HepG2 (cell line): ENCODE measurements at regions not wholly inside any gene's neighbourhood (a gene's known extent, or its start where the extent isn't known, plus 50 kb on each side); places are given as distances from the start of the nearest gene placed in this dataset.

Experiments used
- ATAC-seq: fragments of 200-7000 bp; cut with Tn5 transposase; 3 replicates; pipeline ENCODE4 v1.9.1; 2020; ENCODE audit warnings: mild to moderate bottlenecking, moderate library complexity
- BruUV-seq: library from RNA; stranded (reverse); fragments of 400-500 nt; replicated peaks from 2 replicates; lab custom pipeline; 2021; lab: Mats Ljungman, UMichigan
- CTCF ChIA-PET: fragments of 300-600 bp; formaldehyde crosslinking; extraction: SDS; loops from one replicate; lab custom pipeline; 2021; ENCODE audit warnings: low total read pairs, inconsistent platforms, low intra/inter-chr PET ratio; lab: Yijun Ruan, JAX
- POLR2A ChIA-PET: fragments of 350-600 bp; sonication (Branson Sonifier 250); formaldehyde crosslinking; loops from one replicate; lab custom pipeline; 2020; ENCODE audit warnings: antibody characterized with exemption, inconsistent platforms; lab: Yijun Ruan, JAX
- DNase-seq: peaks from one replicate; pipeline ENCODE4 v3.0.0-alpha.2; 2015; ENCODE audit warnings: low spot score
- FAIRE-seq: peaks from 3 replicates; lab custom pipeline; 2011; peaks lifted over from hg19 to GRCh38; lab: Jason Lieb, UNC
- H2AFZ ChIP-seq: one replicate; pipeline ENCODE4 v1.6.1; 2011; ENCODE audit warnings: low read length, inconsistent platforms
- H3K27ac ChIP-seq: fragments of 300-600 bp; 3 replicates; pipeline ENCODE4 v1.8.0; 2011; ENCODE audit warnings: mixed run types, mild to moderate bottlenecking, mixed read lengths, low read length, inconsistent platforms; ENCODE audit not compliant: insufficient read depth; ENCODE audit errors: extremely low read length
- H3K27me3 ChIP-seq, 2 experiments: fragments of 200-600 bp in 1 of 2; 2 replicates in 1 of 2; 3 replicates in 1 of 2; pipeline versions ENCODE4 v1.6.0 to v1.8.0; 2011; ENCODE audit warnings: low read length in 2 of 2, mild to moderate bottlenecking in 2 of 2, moderate library complexity in 2 of 2, inconsistent platforms in 1 of 2; ENCODE audit not compliant: insufficient read depth in 2 of 2, control insufficient read depth in 1 of 2
- H3K36me3 ChIP-seq, 2 experiments: fragments of 200-600 bp in 1 of 2; replicated peaks in 1 of 2; 2 replicates in 1 of 2; 3 replicates in 1 of 2; pipeline versions ENCODE4 v1.5.1 to v1.8.0; 2011; ENCODE audit warnings: low read length in 2 of 2, inconsistent platforms in 1 of 2; ENCODE audit not compliant: insufficient read depth in 2 of 2, control insufficient read depth in 1 of 2
- H3K4me1 ChIP-seq: 2 replicates; pipeline ENCODE4 v1.5.1; 2012; ENCODE audit warnings: low read length, inconsistent platforms; ENCODE audit not compliant: insufficient read depth
- H3K4me2 ChIP-seq: 2 replicates; pipeline ENCODE4 v1.6.0; 2011; ENCODE audit warnings: low read depth, low read length, inconsistent platforms
- H3K4me3 ChIP-seq, 3 experiments: fragments of 200-600 bp in 1 of 3; sonication (generic), shearing (Covaris generic) in 1 of 3; replicated peaks in 1 of 3; 2 replicates each; pipeline ENCODE4 v1.5.1; 2011 to 2016; ENCODE audit warnings: low read length in 3 of 3, inconsistent platforms in 2 of 3, low read depth in 2 of 3, mild to moderate bottlenecking in 2 of 3, control low read depth in 1 of 3, mixed read lengths in 1 of 3; ENCODE audit not compliant: insufficient read depth in 1 of 3
- H3K79me2 ChIP-seq: one replicate; pipeline ENCODE4 v1.6.1; 2011; ENCODE audit warnings: low read length, inconsistent platforms; ENCODE audit not compliant: insufficient read depth
- H3K9ac ChIP-seq: 2 replicates; pipeline ENCODE4 v1.6.0; 2011; ENCODE audit warnings: mild to moderate bottlenecking, low read depth, low read length, inconsistent platforms; ENCODE audit not compliant: insufficient read depth
- H3K9me3 ChIP-seq: 2 replicates; pipeline ENCODE4 v1.5.1; 2012; ENCODE audit warnings: mild to moderate bottlenecking, low read length
- H4K20me1 ChIP-seq: 2 replicates; pipeline ENCODE4 v1.6.0; 2011; ENCODE audit warnings: inconsistent platforms, mild to moderate bottlenecking, low read length, moderate library complexity; ENCODE audit not compliant: insufficient read depth
- CREB1 ChIP-seq, 2 experiments: fragments of 450-650 bp in 1 of 2; IDR thresholded peaks; 2 replicates each; pipeline ENCODE4 v1.6.1; 2016 to 2017; ENCODE audit warnings: control low read depth in 1 of 2, mild to moderate bottlenecking in 1 of 2, missing compliant biosample characterization in 1 of 2, missing genetic modification characterization in 1 of 2
- CTCF ChIP-seq: sonication (generic); formaldehyde crosslinking; IDR thresholded peaks from 2 replicates; pipeline ENCODE4 v1.5.0; 2020; ENCODE audit warnings: mild to moderate bottlenecking, missing genetic modification reagents, moderate library complexity
- ETV5 ChIP-seq: IDR thresholded peaks from 2 replicates; pipeline ENCODE4 v1.6.1; 2018; ENCODE audit warnings: missing biosample characterization, missing genetic modification reagents, inconsistent platforms, borderline replicate concordance
- MEIS2 ChIP-seq: sonication (generic); formaldehyde crosslinking; IDR thresholded peaks from 2 replicates; pipeline ENCODE4 v1.9.0; 2021; ENCODE audit warnings: mild to moderate bottlenecking, missing genetic modification reagents
- MTF2 ChIP-seq: sonication (generic); formaldehyde crosslinking; IDR thresholded peaks from 2 replicates; pipeline ENCODE4 v1.5.0; 2020; ENCODE audit warnings: missing genetic modification reagents, borderline replicate concordance
- NONO ChIP-seq, 2 experiments: fragments of 450-650 bp in 1 of 2; sonication (generic) in 1 of 2; formaldehyde crosslinking in 1 of 2; IDR thresholded peaks in 1 of 2; conservative IDR thresholded peaks in 1 of 2; 2 replicates each; pipeline versions ENCODE4 v1.6.1 to v1.8.0; 2017 to 2022; ENCODE audit warnings: mild to moderate bottlenecking in 1 of 2, missing genetic modification reagents in 1 of 2, moderate library complexity in 1 of 2
- STAG1 ChIP-seq: sonication (generic); formaldehyde crosslinking; IDR thresholded peaks from 2 replicates; pipeline ENCODE4 v1.4.0; 2020; ENCODE audit warnings: missing genetic modification reagents
- WGBS: methylation state at CpG from one replicate; pipeline ENCODE4 v1.1.6; 2017; ENCODE audit warnings: low lambda C conversion rate; 5-methylcytosine and 5-hydroxymethylcytosine counted together
- in situ Hi-C: cut with HindIII; loops from 2 replicates; pipeline ENCODE4 v1.10.0; 2017; ENCODE audit warnings: low pct_unique_long_range_greater_than_20kb; ENCODE audit not compliant: extremely low pct_ligation_motif_present
- intact Hi-C: fragments of 100-400 bp; cut with micrococcal nuclease; formaldehyde crosslinking; loops from one replicate; pipeline ENCODE4 v1.10.0; 2022; ENCODE audit not compliant: unreplicated experiment

GRCh38 chr3:110456001-110456400 lies 615.6 kb upstream of the NECTIN3 start (continued):
- no peak for TF ChIP-seq CTCF (CRISPR knock-in tag)
- TF ChIP-seq ETV5 (CRISPR knock-in tag) = no peak
- no peak for TF ChIP-seq MEIS2
- TF ChIP-seq MTF2 (CRISPR knock-in tag) = no peak
- TF ChIP-seq CREB1 (IDR thresholded peaks at IDR 0.05) = no peak
- no peak for TF ChIP-seq CREB1 (CRISPR knock-in tag; IDR thresholded peaks at IDR 0.05)

GRCh38 chr3:110456438-110457138 lies 615.0 kb upstream of the NECTIN3 start:
- Histone ChIP-seq H3K9me3 (no peaks in the 10 kb centered on the region), H3K4me3 (no peak overlapping the region), H3K27ac (no peak overlapping the region), H3K27me3 (no peaks in the 10 kb centered on the region), H3K9ac (no peak overlapping the region), H3K4me2 (no peak overlapping the region), H3K4me1 (no peaks in the 10 kb centered on the region), H3K79me2 (no peaks in the 10 kb centered on the region), H2AFZ (no peak overlapping the region), H3K36me3 (no peaks in the 10 kb centered on the region), H4K20me1 (no peaks in the 10 kb centered on the region)
- intact Hi-C loops = no loop called here
- BruUV-seq = no TSS peak
- 13% methylated on average over 4 of the region's 4 CpGs for WGBS
- POLR2A ChIA-PET = no interaction called here
- TF ChIP-seq NONO (IDR thresholded peaks at IDR 0.05) = no peak
- TF ChIP-seq NONO (CRISPR knock-in tag; conservative IDR thresholded peaks at IDR 0.05) = no peak
- peak; percentile 45; the same call in 1 of the 2 replicates for TF ChIP-seq STAG1 (CRISPR knock-in tag)
- DNase-seq = no peak
- FAIRE-seq = no peak
- in situ Hi-C loops = no loop called here
- peak; percentile 55 for ATAC-seq
- CTCF ChIA-PET = no interaction called here
